ENCODE measurements at regions not wholly inside any gene's neighbourhood (a gene's known extent, or its start where the extent isn't known, plus 50 kb on each side); places are given as distances from the start of the nearest gene placed in this dataset.

DNA sequence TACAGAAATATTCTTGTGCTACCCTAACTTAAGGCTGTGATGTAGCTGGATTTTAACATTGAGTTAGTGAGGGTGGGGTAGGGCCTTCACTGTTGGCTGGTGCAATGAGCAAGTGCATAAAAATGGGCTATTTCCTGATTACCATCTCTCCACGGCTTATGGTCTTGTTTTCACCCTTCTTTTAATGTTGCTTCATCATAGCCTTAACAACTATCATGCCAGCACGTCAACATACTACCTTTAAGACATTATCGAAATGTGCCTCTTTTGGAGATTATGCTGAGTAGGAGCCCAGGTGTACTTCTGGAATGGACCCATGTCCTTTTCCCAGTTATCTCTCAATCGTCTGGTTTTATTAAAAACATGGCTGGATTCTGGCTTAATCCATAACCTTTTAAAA lies 350.9 kb upstream of the ACTBL2 start:
- TF ChIP-seq, protein P1, sequence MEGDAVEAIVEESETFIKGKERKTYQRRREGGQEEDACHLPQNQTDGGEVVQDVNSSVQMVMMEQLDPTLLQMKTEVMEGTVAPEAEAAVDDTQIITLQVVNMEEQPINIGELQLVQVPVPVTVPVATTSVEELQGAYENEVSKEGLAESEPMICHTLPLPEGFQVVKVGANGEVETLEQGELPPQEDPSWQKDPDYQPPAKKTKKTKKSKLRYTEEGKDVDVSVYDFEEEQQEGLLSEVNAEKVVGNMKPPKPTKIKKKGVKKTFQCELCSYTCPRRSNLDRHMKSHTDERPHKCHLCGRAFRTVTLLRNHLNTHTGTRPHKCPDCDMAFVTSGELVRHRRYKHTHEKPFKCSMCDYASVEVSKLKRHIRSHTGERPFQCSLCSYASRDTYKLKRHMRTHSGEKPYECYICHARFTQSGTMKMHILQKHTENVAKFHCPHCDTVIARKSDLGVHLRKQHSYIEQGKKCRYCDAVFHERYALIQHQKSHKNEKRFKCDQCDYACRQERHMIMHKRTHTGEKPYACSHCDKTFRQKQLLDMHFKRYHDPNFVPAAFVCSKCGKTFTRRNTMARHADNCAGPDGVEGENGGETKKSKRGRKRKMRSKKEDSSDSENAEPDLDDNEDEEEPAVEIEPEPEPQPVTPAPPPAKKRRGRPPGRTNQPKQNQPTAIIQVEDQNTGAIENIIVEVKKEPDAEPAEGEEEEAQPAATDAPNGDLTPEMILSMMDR (IDR thresholded peaks at IDR 0.05), result no peak

DNA sequence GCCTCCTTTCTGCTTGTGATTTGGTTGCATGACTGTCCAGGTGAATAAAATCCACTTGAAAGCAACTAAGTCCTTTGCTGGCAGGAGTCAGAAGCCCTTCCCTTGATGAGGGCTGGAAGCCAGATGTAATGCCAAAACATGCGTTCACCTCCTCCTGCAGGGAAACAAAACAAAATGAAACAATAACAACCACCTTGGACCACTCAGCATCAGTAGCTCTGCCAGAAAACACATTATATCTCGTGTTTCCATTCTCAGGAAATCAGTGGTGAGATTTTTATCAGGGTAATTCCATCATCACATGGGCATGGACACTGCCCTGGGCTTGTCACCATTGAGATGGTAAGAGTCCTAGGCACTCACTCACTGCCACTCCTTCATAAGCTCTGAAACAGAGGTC lies 350.3 kb upstream of the ACTBL2 start:
- TF ChIP-seq, protein P1 (IDR thresholded peaks at IDR 0.05), result no peak

DNA sequence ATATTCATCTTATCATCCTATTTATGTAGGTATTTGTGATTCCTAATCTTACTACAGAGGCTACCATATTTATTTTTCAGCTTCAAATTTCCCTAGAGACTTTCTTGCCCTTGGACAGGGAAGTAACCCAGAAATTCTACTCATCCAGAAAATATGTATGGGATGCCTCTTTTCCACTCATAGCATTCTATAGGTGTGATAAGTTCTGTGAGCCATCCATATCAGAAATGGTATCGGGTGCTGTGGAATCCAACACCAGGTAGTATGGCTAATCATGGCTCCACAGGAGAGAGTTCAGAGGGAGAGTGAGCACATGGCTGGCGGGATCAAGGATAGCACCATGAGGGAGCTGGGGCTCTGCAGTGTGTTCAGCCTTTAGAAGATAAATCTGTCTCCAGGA lies 349.3 kb upstream of the ACTBL2 start:
- TF ChIP-seq, protein P1 (IDR thresholded peaks at IDR 0.05), result no peak

DNA sequence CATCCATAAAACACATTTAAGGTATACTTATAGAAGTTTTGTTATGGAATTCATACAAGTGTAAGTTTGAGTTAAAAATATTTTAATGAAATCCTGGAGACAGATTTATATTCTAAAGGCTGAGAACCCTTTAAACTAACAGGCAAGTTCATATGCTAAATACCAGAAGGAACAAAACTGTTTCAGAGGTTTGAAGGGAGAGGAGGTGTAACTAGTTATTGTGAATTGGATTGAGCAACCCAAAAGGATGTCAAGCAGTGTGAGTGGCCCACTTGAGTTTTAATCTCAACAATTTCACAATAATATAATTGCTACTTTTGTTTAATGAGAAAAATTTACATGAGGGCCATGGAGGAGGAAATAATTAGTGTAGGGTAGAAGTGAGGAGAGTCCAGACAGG lies 348.5 kb upstream of the ACTBL2 start:
- TF ChIP-seq, protein P1 (IDR thresholded peaks at IDR 0.05), result no peak

DNA sequence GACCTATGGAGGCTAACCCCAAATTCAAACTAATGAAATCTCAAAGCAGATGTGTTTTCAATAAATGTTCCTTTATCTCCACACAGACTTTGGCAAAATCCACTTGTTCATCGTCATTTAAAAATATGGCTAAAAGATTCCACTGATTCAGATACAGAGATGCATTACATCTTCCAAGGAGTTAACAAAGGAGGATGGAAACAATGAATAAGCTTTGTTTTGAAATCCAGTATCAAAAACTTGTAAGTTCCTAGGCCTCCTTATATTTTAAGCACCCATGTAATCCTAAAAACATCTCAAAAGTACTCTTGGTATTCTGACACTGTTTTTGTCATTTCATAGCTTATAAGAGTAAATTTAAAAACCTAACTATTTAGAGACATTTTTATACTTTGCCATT lies 345.6 kb upstream of the ACTBL2 start:
- TF ChIP-seq, protein P1 (IDR thresholded peaks at IDR 0.05), result no peak

DNA sequence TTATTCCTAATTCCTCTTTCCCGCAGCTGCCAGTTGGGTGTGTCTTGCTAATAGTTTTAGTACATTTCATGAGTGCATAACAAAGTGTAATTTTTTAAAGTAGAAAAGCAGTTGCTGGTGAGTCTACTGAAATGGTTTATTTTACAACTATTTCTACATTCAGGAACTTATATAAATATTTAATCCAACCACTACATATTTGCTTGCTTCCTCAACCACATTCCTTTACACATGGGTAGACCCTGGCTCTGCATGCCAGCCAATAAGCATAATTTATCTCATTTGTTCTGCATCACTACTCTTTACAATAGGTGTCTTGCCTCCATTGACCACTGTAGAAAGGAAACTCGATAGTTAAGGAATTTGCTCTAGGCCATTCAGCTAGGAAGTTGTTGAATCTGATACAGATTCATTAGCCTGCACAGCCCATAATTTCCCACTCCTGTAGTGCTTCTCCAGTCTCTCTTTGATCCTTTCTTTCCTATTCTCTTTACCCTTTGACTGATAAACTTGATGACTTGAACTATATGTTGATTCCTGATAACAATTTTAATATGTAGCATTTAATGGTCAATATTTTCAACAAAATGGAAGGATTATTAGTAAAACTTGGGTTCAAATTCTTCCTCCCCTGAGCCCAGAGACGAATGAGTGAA lies 342.5 kb upstream of the ACTBL2 start:
- TF ChIP-seq, protein P1 (IDR thresholded peaks at IDR 0.05), result no peak

DNA sequence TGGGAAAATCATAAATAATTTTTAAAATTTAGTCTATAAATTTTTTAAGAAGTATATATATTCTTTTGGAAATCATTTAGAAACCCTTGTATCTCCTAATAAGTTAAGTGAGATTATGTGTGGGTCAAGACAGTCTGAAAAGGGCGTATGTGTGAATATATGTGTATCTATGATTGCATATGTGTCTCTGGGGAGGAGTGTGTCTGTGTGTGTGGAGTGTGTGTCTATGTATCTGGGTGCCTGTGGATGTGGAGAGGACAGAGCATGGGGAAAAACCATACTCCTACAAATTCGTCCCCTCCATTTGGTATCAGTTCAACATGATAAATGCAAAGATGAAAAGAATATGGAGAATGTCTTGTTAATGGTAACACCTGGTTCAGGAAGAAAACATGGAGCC lies 342.0 kb upstream of the ACTBL2 start:
- TF ChIP-seq, protein P1 (IDR thresholded peaks at IDR 0.05), result no peak

DNA sequence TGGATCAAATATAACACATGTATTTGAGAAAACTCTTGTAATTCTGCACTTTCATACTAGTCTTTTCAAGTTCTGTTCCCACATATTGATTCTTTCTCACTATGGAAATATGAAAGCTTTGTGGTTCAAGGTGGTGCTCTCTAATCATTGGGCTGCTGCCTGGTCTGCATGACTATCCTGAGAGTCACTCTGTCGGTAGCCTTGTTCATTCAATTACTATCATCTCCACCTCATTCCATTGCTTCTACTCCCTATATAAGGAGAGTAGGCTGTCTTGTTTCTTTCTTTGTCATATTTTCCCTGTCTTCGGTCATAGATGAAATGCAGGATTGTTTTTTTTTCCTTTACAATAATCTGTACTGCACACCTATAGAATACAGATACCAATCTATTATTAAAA lies 341.4 kb upstream of the ACTBL2 start:
- TF ChIP-seq, protein P1 (IDR thresholded peaks at IDR 0.05), result no peak
